Body of pancreas (tissue), 4 donors: ENCODE measurements at regions not wholly inside any gene's neighbourhood (a gene's known extent, or its start where the extent isn't known, plus 50 kb on each side); places are given as distances from the start of the nearest gene placed in this dataset.

ENCODE experiments used
- ATAC-seq: fragments of 150-250 bp; one replicate; pipeline ENCODE4 v1.9.1; 2016
- DNase-seq, 4 donors: peaks; one replicate each; pipeline ENCODE4 v3.0.0-alpha.2; 2019
- H3K27ac ChIP-seq, 4 donors: fragments of 200-600 bp; sonication (generic); 1 replicate in 3 of 4; 2 replicates in 1 of 4; pipeline versions ENCODE4 v1.5.1 to v1.6.1; 2016 to 2019; ENCODE audit warnings: mild to moderate bottlenecking in 1 of 4, mixed read lengths in 1 of 4, moderate library complexity in 1 of 4
- H3K27me3 ChIP-seq, 2 donors: fragments of 200-600 bp; sonication (generic); one replicate each; pipeline ENCODE4 v1.6.0; 2016; ENCODE audit warnings: mild to moderate bottlenecking in 1 of 2
- H3K36me3 ChIP-seq, 2 donors: fragments of 200-600 bp; sonication (generic); replicated peaks in 1 of 2; 2 replicates each; pipeline ENCODE4 v1.5.1; 2016; ENCODE audit warnings: low read depth in 2 of 2; ENCODE audit not compliant: insufficient read depth in 1 of 2
- H3K4me1 ChIP-seq: fragments of 200-600 bp; sonication (generic); one replicate; pipeline ENCODE4 v1.6.0; 2016
- H3K4me3 ChIP-seq, 2 donors: fragments of 200-600 bp; sonication (generic); 1 replicate in 1 of 2; 2 replicates in 1 of 2; pipeline ENCODE4 v1.5.1; 2016 to 2019
- H3K9me3 ChIP-seq, 3 donors: fragments of 200-600 bp; sonication (generic); 1 replicate in 2 of 3; 2 replicates in 1 of 3; pipeline ENCODE4 v1.5.1; 2016
- CTCF ChIP-seq, 7 experiments: fragments of 450-650 bp in 4 of 7; fragments of 200-600 bp in 3 of 7; sonication (generic) in 3 of 7; IDR thresholded peaks; one replicate each; pipeline ENCODE4 v1.5.1; 2016 to 2019; ENCODE audit warnings: antibody characterized with exemption in 7 of 7
- POLR2A ChIP-seq, 3 donors: fragments of 450-650 bp; IDR thresholded peaks; one replicate each; pipeline ENCODE4 v1.6.1; 2016; ENCODE audit warnings: antibody characterized with exemption in 3 of 3, mild to moderate bottlenecking in 2 of 3
- WGBS, 2 donors: methylation state at CpG; one replicate each; pipeline ENCODE4 v1.1.5; 2017; 5-methylcytosine and 5-hydroxymethylcytosine counted together
- intact Hi-C: fragments of 100-400 bp; cut with DNase I; formaldehyde crosslinking; loops from one replicate; pipeline ENCODE4 v1.15.1; 2023

GRCh38 chr10:43972976-43973647 is 324.4 kb upstream of the ZNF32 start:
- Histone ChIP-seq H3K27me3 (no peaks in the 10 kb centered on the region), H3K36me3 (no peaks in the 10 kb centered on the region), H3K9me3 (no peaks in the 10 kb centered on the region), H3K4me1 (no peaks in the 10 kb centered on the region), H3K27ac (no peak overlapping the region), H3K4me3 (no peak overlapping the region)
- TF ChIP-seq CTCF (IDR thresholded peaks at IDR 0.05) (no peak), POLR2A (IDR thresholded peaks at IDR 0.05) (no peak)
- ATAC-seq (no peak), DNase-seq (no peak)
- WGBS, 2 donors = 91 to 92% methylated on average over 9 to 10 of the region's 10 CpGs
- intact Hi-C loops = no loop called here

GRCh38 chr10:43971981-43972380 is 323.3 kb upstream of the ZNF32 start:
- TF ChIP-seq POLR2A (IDR thresholded peaks at IDR 0.05) (no peak), CTCF (IDR thresholded peaks at IDR 0.05) (no peak)
- Histone ChIP-seq H3K9me3 (no peaks in the 10 kb centered on the region), H3K4me1 (no peaks in the 10 kb centered on the region), H3K4me3 (no peak overlapping the region), H3K27ac (no peak overlapping the region), H3K36me3 (no peaks in the 10 kb centered on the region), H3K27me3 (no peaks in the 10 kb centered on the region)
- ATAC-seq = no peak
- intact Hi-C loops = no loop called here
- no peak for DNase-seq
- 94% methylated on average over 8 of the region's 8 CpGs for WGBS, 2 donors

DNA sequence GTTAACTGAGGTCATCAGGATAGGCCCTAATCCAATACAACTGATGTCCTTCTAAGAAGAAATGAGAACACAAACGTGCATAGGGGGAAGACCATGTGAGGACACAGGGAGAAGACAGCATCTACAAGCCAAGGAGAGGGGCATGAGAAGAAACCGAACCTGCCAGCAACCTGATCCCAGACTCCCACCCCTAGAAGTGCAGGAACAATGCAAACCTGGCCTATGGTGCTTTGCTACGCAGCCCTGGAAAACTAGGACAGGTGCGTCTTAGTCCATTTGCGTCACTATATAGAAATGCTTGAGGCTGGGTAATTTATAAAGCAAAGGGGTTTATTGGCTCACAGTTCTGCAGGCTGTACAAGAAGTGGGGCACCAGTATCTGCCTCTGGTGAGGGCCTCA is 322.6 kb upstream of the ZNF32 start:
- intact Hi-C loops = no loop called here
- 80 to 88% methylated on average over 5 of the region's 5 CpGs for WGBS, 2 donors
- no peak for ATAC-seq

DNA sequence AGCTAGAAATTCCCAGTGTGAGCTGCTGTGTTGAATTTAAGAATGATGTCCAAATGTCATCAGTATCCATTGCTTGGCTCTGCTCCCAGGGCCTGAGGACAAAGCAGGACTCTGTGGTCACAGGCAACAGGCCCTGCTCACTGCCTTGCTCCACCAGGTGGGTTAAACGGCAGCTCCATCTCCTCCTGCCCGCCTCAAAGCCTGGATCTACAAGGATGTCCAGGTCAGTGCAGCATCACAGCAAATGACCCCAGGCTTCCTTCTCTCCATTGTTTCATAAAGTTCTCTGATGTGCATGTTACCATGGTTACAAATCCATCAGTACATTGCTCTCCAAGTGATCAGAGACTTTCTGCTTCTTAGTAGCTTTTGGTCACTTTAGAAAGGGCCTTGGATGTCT is 322.0 kb upstream of the ZNF32 start:
- no peak for DNase-seq
- Histone ChIP-seq H3K9me3 (no peaks in the 10 kb centered on the region), H3K4me1 (no peaks in the 10 kb centered on the region), H3K4me3 (no peak overlapping the region), H3K36me3 (no peaks in the 10 kb centered on the region), H3K27ac (no peak overlapping the region), H3K27me3 (no peaks in the 10 kb centered on the region)
- no peak for TF ChIP-seq CTCF (IDR thresholded peaks at IDR 0.05)
- no peak for TF ChIP-seq POLR2A (IDR thresholded peaks at IDR 0.05)
- WGBS, 2 donors = 67 to 92% methylated on average over 2 of the region's 2 CpGs
- ATAC-seq = no peak
- intact Hi-C loops = no loop called here

More for the DNA sequence above, 322.6 kb upstream of the ZNF32 start:
- TF ChIP-seq POLR2A (IDR thresholded peaks at IDR 0.05) (no peak), CTCF (IDR thresholded peaks at IDR 0.05) (no peak)
- DNase-seq = no peak
- Histone ChIP-seq H3K36me3 (no peaks in the 10 kb centered on the region), H3K27me3 (no peaks in the 10 kb centered on the region), H3K4me3 (no peak overlapping the region), H3K9me3 (no peaks in the 10 kb centered on the region), H3K27ac (no peak overlapping the region), H3K4me1 (no peaks in the 10 kb centered on the region)

DNA sequence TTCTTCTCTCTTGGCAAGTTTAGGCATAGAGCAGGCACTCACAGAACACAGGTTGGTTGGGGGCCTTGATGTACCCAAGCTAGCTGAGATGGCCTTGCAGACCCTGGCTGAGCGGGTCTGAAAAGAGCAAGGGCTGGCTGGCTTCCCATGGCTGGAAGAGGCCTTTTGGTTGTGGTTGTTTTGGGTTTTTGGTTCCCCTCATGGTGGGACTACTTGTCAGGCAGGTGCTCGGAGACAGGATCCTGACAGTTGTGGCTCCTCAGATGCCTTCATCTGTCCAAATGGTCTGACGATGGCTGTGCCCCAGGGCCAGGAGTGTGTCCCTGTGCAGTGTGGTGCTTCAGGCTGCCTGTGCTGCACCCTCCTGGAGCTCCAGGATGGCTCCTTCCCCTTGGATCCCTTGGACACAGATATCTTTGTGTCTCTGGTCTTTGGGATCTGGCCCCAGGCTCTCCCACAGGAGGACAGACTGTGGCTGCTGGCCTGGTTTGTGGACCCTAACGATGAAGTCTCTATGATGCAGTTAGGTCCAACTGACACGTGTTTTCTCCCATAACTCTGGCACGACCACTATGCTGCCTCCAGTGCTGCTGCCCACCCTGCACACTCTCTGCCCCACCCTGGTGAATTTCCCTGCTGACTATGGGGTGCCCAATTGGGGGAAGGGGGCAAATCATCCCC is 321.5 kb upstream of the ZNF32 start:
- Histone ChIP-seq H3K4me3 (no peak overlapping the region), H3K27me3 (no peaks in the 10 kb centered on the region), H3K4me1 (no peaks in the 10 kb centered on the region), H3K36me3 (no peaks in the 10 kb centered on the region), H3K27ac (no peak overlapping the region), H3K9me3 (no peaks in the 10 kb centered on the region)
- no peak for TF ChIP-seq CTCF (IDR thresholded peaks at IDR 0.05)
- WGBS, 2 donors = 93 to 98% methylated on average over 3 to 6 of the region's 6 CpGs
- intact Hi-C loops = no loop called here
- ATAC-seq (no peak), DNase-seq (no peak)
